ENCODE measurements at regions not wholly inside any gene's neighbourhood (a gene's known extent, or its start where the extent isn't known, plus 50 kb on each side); places are given as distances from the start of the nearest gene placed in this dataset.

DNA sequence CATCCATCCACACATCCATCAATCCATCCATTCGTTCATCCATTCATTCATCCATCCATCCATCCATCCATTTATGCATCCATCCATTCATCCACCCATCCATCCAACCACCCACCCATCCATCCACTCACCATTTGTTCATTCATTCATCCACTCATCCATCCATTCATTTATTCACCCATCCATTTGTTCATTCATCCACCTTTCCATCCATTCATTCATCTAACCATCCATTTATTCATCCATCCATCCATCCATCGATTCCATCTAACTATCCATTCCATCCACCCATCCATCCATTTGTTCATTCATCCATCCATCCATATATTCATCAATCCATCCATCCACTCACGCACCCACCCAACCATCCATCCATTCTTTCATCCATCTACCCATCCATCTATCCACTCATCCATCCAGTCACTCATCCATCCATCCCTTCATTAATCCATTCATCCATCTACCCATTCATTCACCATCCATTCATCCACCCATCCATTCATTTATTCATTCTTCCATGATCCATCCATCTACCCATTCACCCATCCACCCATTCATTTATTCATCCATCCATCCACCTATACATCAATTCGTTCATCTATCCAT, 225.0 kb downstream of the TUBA3C start:
- H3K4me3 ChIP-seq: no peak overlapping the region
- H3K36me3 ChIP-seq: no peaks in the 10 kb centered on the region
- WGBS, 2 donors: 73 to 82% methylated on average over 4 of the region's 4 CpGs
- H3K9me3 ChIP-seq: peaks cover 0 to 39% (median 0%) of the 10 kb centered on the region in 4 donors
- no peak overlapping the region for H3K27ac ChIP-seq
- TF ChIP-seq EP300 (IDR thresholded peaks at IDR 0.05) (no peak), POLR2A (IDR thresholded peaks at IDR 0.05) (no peak), CTCF (IDR thresholded peaks at IDR 0.05) (no peak)
- H3K27me3 ChIP-seq: no peaks in the 10 kb centered on the region
- no peaks in the 10 kb centered on the region for H3K4me1 ChIP-seq
- no peak for DNase-seq (ENCODE audit: low spot score in 2 of 2)

DNA sequence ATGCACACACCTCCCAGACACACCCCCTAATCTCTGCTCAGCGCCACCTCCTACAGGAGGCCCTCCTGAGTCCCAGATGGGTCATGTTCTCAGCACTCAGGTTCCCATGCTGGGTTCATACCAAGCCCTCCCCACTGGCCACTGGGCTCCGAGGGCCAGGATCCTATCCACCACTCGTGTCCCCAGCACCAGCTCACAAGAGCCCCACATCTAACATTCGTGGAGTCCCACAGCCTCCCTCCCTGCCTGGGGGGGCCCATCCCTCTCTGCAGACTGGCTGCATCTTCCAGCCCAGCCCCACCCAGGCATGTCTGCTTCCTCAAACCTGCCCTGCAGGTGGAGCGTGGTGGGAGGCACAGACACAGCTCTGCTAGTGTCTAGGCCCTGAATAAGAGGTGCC, 227.4 kb downstream of the TUBA3C start:
- Histone ChIP-seq H3K4me1 (no peaks in the 10 kb centered on the region), H3K27me3 (no peaks in the 10 kb centered on the region), H3K36me3 (no peaks in the 10 kb centered on the region), H3K4me3 (no peak overlapping the region), H3K9me3 (peaks cover 0 to 22% (median 0%) of the 10 kb centered on the region in 4 donors), H3K27ac (no peak overlapping the region)
- DNase-seq (ENCODE audit: low spot score in 2 of 2): no peak
- 37 to 77% methylated on average over 3 to 5 of the region's 5 CpGs for WGBS, 2 donors
- TF ChIP-seq CTCF (IDR thresholded peaks at IDR 0.05) (no peak), EP300 (IDR thresholded peaks at IDR 0.05) (no peak), POLR2A (IDR thresholded peaks at IDR 0.05) (no peak)

DNA sequence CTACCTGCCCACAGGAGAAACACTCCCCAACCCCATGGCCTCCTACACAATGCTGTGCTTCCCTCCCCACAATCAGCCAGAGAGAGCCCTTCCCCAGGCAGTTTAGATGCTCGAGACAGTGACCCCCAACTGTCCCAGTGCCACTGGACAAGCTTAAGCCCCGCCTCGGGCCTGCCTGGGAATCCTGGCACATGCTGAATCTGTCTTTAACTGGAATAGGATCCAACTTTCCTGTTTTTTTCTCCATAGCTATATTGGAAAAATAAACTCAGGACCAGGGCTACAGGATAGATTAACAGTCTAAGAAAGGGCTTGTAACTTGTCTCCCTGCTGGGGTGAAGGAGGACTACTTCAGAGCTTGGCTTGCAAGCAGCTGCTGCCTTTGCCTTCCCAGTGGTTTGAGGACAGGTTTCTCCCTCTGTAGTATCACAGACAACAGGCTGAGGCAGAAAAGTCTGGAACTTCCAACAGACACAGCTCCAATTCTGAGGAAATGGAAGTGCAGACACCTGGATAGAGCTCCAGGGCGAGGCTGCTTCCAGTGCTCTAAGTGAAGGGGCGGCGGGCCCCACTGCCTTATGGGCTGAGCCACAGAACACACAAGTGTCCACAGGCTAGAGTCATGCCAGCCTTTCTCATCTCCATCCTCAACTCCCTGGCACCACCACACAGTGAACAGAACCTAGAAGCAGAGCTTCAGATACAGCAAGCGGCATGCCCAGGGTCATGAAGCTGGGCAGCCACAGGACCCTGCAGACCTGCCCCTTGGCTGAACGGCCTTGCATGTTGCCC, 228.3 kb downstream of the TUBA3C start:
- no peak for DNase-seq (ENCODE audit: low spot score in 2 of 2)
- WGBS, 2 donors: 66 to 69% methylated on average over 8 of the region's 8 CpGs
- no peak for TF ChIP-seq CTCF (IDR thresholded peaks at IDR 0.05)
- no peak for TF ChIP-seq EP300 (IDR thresholded peaks at IDR 0.05)
- TF ChIP-seq POLR2A (IDR thresholded peaks at IDR 0.05): no peak

DNA sequence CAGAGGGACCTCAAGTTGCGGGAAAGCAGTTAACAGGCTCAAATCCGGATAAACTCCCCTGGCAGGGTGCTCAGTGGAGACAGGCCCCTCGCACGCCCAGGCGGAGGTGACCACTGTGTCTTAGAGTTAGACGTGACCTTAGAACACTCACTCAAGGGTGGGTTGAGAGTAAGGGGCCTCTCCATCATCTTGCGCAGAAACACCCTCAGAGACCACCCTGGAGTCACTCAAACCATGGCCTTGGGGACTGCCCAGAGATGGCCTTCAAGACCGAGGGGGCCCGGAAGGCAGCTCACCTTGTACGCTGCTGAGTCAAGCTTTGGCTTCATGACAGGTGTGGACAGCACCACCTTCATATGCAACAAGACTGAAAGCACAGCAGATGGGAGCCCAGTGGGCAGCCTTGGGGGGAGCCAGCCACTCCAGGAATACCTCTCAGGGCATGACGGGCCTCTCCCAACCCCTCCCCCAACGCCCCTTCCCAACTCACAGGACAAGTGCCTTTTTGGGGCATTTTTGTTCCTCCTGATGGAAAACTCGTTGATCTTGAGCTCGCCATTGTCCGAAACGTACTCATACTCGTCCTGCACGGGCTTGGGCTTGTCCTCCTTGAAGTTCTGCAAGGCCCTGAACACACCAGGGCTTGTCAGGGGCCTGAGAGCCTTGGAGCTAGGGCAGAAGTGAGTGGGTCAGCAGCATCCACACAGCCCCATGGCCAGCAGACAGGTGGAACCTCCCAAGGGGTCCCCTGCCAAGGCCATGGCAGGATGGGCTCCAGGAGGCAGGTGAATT, 229.2 kb downstream of the TUBA3C start:
- DNase-seq (ENCODE audit: low spot score in 2 of 2): no peak
- Histone ChIP-seq H3K9me3 (peaks cover 0 to 4% (median 0%) of the 10 kb centered on the region in 4 donors), H3K36me3 (no peaks in the 10 kb centered on the region), H3K4me1 (no peaks in the 10 kb centered on the region), H3K27ac (no peak overlapping the region), H3K4me3 (no peak overlapping the region), H3K27me3 (no peaks in the 10 kb centered on the region)
- no peak for TF ChIP-seq CTCF (IDR thresholded peaks at IDR 0.05)
- no peak for TF ChIP-seq POLR2A (IDR thresholded peaks at IDR 0.05)
- TF ChIP-seq EP300 (IDR thresholded peaks at IDR 0.05): no peak
- whole genome bisulfite sequencing, 2 donors: 75 to 77% methylated on average over 17 to 18 of the region's 18 CpGs

More for the DNA sequence above, 228.3 kb downstream of the TUBA3C start:
- no peaks in the 10 kb centered on the region for H3K36me3 ChIP-seq
- H3K4me3 ChIP-seq: no peak overlapping the region
- H3K27ac ChIP-seq: no peak overlapping the region
- H3K9me3 ChIP-seq: peaks cover 0 to 13% (median 0%) of the 10 kb centered on the region in 4 donors
- no peaks in the 10 kb centered on the region for H3K4me1 ChIP-seq
- no peaks in the 10 kb centered on the region for H3K27me3 ChIP-seq

Measured in tibial nerve (tissue), 4 donors.